Endothelial cell of umbilical vein (primary cell): ENCODE measurements at regions not wholly inside any gene's neighbourhood (a gene's known extent, or its start where the extent isn't known, plus 50 kb on each side); places are given as distances from the start of the nearest gene placed in this dataset.

Source experiments
- CTCF ChIP-seq, 2 donors: IDR thresholded peaks; 1 replicate in 1 of 2; 2 replicates in 1 of 2; pipeline ENCODE4 v1.5.1; 2011; ENCODE audit warnings: low read length in 2 of 2, mild to moderate bottlenecking in 2 of 2, moderate library complexity in 2 of 2, control low read depth in 1 of 2, inconsistent platforms in 1 of 2, low read depth in 1 of 2; ENCODE audit not compliant: insufficient read depth in 1 of 2; ENCODE audit errors: extremely low read depth in 1 of 2
- EZH2 ChIP-seq: IDR thresholded peaks from 2 replicates; pipeline ENCODE4 v1.6.1; 2012; ENCODE audit warnings: borderline replicate concordance, low read depth, mild to moderate bottlenecking, moderate library complexity, low read length, inconsistent platforms; ENCODE audit not compliant: severe bottlenecking
- FOS ChIP-seq: IDR thresholded peaks from 2 replicates; pipeline ENCODE4 v1.6.1; 2011; ENCODE audit warnings: mild to moderate bottlenecking, low read length, moderate library complexity, borderline replicate concordance; ENCODE audit not compliant: insufficient read depth
- GATA2 ChIP-seq: IDR thresholded peaks from 2 replicates; pipeline ENCODE4 v1.7.0; 2011; ENCODE audit warnings: low read depth, mild to moderate bottlenecking, moderate library complexity, mixed read lengths, low read length; ENCODE audit not compliant: insufficient read length, insufficient read depth
- JUN ChIP-seq: IDR thresholded peaks from 2 replicates; pipeline ENCODE4 v1.6.1; 2011; ENCODE audit warnings: borderline replicate concordance, low read depth; ENCODE audit not compliant: insufficient read length, insufficient read depth
- MAX ChIP-seq: IDR thresholded peaks from 2 replicates; pipeline ENCODE4 v1.6.1; 2011; ENCODE audit not compliant: insufficient read depth, insufficient read length
- MYC ChIP-seq: IDR thresholded peaks from one replicate; pipeline ENCODE4 v1.6.1; 2011; ENCODE audit warnings: mild to moderate bottlenecking, low read depth, low read length
- POLR2A ChIP-seq: IDR thresholded peaks from 2 replicates; pipeline ENCODE4 v1.6.1; 2012; ENCODE audit warnings: low read depth, mild to moderate bottlenecking, control low read depth, low read length
- POLR2AphosphoS5 ChIP-seq: IDR thresholded peaks from 2 replicates; pipeline ENCODE4 v1.6.1; 2012; ENCODE audit warnings: low read depth, mild to moderate bottlenecking, control low read depth, low read length, moderate library complexity; ENCODE audit not compliant: insufficient read depth

DNA sequence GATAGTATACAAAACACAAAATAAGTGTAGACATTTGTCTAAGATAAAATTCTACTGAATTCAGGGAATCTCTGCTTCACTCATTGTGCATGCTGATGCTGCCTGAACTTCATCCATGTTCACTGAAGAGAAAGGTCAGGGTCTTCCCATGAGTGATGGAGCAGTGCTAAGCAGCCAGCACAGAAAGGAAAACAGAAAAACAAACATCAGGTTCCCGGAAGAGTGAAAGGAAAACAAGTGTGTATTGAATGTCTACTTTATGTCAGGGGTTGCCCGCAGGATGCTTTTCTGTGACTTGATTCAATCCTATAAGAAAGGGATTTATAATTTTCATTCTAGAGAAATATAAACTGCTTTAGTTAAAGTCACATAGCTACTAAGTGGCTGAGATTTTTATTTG, 522.4 kb downstream of the RAB28 start:
- TF ChIP-seq CTCF (IDR thresholded peaks at IDR 0.05; ENCODE audit: extremely low read depth in 1 of 2, insufficient read depth in 1 of 2, low read depth in 1 of 2, low read length in 2 of 2) (no peak), POLR2AphosphoS5 (no peak), JUN (no peak), EZH2 (no peak), MAX (no peak), FOS (no peak), MYC (no peak), POLR2A (no peak), GATA2 (no peak)
